ENCODE measurements at regions not wholly inside any gene's neighbourhood (a gene's known extent, or its start where the extent isn't known, plus 50 kb on each side); places are given as distances from the start of the nearest gene placed in this dataset.

DNA sequence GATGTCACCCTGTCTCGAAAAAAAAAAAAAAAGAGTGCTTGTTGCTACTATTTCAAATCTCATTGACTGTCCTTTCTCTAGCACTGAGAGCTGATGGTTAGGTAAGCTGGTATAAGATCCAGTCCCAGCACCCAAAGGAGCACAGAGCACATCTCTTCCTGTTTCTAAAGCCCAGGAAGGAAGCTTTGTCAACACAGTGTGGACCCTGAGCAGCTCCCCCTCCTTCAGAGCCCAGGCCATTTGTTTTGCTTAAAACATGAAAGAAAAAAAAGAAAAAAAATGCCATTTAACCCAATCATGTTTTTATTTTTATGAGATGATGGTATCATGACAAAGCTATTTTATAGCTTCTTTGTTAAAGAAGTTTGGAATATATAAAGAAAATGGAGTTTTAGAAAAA lies 184.1 kb upstream of the DUSP10 start:
- H3K27me3 ChIP-seq (replicated peaks; ENCODE audit: insufficient read depth) = no peaks in the 10 kb centered on the region
- no peak overlapping the region for H3K27ac ChIP-seq
- intact Hi-C loops (cut with DNase I) = no loop called here
- H3K4me1 ChIP-seq (replicated peaks) = no peaks in the 10 kb centered on the region
- TF ChIP-seq POLR2AphosphoS5 (IDR thresholded peaks at IDR 0.05) = no peak
- TF ChIP-seq POLR2A (IDR thresholded peaks at IDR 0.05) = no peak
- TF ChIP-seq, protein P1, sequence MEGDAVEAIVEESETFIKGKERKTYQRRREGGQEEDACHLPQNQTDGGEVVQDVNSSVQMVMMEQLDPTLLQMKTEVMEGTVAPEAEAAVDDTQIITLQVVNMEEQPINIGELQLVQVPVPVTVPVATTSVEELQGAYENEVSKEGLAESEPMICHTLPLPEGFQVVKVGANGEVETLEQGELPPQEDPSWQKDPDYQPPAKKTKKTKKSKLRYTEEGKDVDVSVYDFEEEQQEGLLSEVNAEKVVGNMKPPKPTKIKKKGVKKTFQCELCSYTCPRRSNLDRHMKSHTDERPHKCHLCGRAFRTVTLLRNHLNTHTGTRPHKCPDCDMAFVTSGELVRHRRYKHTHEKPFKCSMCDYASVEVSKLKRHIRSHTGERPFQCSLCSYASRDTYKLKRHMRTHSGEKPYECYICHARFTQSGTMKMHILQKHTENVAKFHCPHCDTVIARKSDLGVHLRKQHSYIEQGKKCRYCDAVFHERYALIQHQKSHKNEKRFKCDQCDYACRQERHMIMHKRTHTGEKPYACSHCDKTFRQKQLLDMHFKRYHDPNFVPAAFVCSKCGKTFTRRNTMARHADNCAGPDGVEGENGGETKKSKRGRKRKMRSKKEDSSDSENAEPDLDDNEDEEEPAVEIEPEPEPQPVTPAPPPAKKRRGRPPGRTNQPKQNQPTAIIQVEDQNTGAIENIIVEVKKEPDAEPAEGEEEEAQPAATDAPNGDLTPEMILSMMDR (IDR thresholded peaks at IDR 0.05) = no peak
- H3K9me3 ChIP-seq = no peaks in the 10 kb centered on the region
- no peaks in the 10 kb centered on the region for H3K36me3 ChIP-seq
- 64% methylated on average over 1 of the region's 1 CpG for WGBS
- no peak overlapping the region for H3K4me3 ChIP-seq
- no peak for DNase-seq (ENCODE audit: low spot score)

DNA sequence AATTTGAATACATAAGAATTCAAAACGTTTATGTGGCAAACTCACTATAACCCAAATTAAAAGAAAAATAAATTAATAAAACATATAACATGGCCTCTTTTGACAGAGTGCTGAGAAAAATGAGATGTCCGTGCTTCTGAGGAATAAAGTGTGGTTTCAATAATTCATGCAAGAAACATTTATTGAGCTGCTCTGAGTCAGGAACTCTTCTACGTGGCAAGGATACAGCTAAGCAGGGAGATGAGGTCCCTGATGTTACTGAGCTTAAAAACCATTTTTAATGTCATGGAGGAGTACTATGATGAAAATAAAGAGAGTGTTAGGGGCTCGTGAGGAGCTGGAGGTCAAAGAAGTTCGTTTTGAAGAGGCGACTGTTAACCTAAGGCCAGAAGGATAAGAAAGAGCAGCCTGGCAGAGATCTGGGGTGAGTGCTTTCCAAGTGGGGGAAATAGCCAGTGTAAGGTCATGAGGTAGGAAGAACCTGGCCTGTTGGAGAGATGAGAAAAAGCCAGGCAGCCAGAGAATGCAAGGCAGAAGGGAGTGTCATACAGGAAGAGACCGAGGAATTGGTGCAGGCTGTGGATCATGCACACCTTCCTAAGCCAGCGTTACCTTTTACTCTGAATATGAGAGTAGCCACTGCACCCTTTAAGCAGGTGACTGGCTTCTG lies 182.2 kb upstream of the DUSP10 start:
- intact Hi-C loops (cut with DNase I) = no loop called here
- Histone ChIP-seq H3K27ac (no peak overlapping the region), H3K27me3 (replicated peaks; ENCODE audit: insufficient read depth) (no peaks in the 10 kb centered on the region), H3K4me3 (no peak overlapping the region), H3K9me3 (no peaks in the 10 kb centered on the region), H3K36me3 (no peaks in the 10 kb centered on the region), H3K4me1 (replicated peaks) (no peaks in the 10 kb centered on the region)
- no peak for DNase-seq (ENCODE audit: low spot score)
- TF ChIP-seq POLR2A (IDR thresholded peaks at IDR 0.05) (no peak), POLR2AphosphoS5 (IDR thresholded peaks at IDR 0.05) (no peak)
- TF ChIP-seq, protein P1 (IDR thresholded peaks at IDR 0.05) = no peak
- WGBS = 84% methylated on average over 8 of the region's 8 CpGs

DNA sequence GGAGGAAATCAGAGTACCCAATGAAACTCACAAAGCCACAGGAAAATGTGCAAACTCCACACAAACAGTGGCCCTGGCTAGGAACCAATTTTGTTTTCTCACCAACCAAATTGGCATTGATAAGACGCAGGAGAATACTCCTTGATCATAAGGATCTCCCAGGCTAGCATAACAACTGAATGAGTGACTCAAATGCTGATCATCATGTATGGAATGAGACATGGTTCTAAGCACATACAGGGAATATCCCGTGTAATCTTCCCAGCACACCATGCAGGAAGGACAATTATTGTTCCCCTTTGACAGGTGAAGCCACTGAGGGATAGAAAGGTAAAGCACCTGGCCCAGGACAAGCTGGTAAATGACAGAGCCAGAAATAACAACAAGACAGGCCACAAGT lies 180.0 kb upstream of the DUSP10 start:
- intact Hi-C loops (cut with DNase I) = no loop called here

DNA sequence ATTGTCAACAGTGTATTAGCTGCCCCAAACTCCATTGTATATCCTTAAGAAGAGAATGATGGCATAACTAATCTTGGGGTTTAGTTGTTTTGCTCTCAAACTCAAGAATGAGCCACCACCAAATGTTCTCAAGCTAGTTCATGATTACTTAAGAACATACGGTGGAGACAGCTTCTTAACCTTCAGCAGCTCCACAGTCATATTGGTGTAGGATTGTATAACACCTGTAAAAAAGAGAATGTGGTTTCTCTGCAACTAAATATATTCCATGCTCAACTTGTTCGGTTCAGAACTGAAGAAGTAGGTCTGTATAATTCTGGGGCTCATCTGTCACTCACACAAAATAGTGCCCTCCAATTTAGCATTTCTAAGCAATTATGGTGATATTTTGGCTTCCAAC lies 177.9 kb upstream of the DUSP10 start:
- no peaks in the 10 kb centered on the region for H3K36me3 ChIP-seq
- intact Hi-C loops (cut with DNase I) = no loop called here
- 77% methylated on average over 2 of the region's 2 CpGs for WGBS

More for the DNA sequence above, 180.0 kb upstream of the DUSP10 start:
- no peak overlapping the region for H3K27ac ChIP-seq
- H3K27me3 ChIP-seq (replicated peaks; ENCODE audit: insufficient read depth) = no peaks in the 10 kb centered on the region
- TF ChIP-seq, protein P1 (IDR thresholded peaks at IDR 0.05) = no peak
- TF ChIP-seq POLR2A (IDR thresholded peaks at IDR 0.05) = no peak
- TF ChIP-seq POLR2AphosphoS5 (IDR thresholded peaks at IDR 0.05) = no peak
- WGBS = 86% methylated on average over 2 of the region's 2 CpGs
- no peaks in the 10 kb centered on the region for H3K4me1 ChIP-seq (replicated peaks)
- H3K4me3 ChIP-seq = no peak overlapping the region
- no peak for DNase-seq (ENCODE audit: low spot score)
- H3K9me3 ChIP-seq = no peaks in the 10 kb centered on the region
- H3K36me3 ChIP-seq = no peaks in the 10 kb centered on the region

More for the DNA sequence above, 177.9 kb upstream of the DUSP10 start:
- H3K9me3 ChIP-seq = no peaks in the 10 kb centered on the region
- H3K4me3 ChIP-seq = no peak overlapping the region
- no peak for DNase-seq (ENCODE audit: low spot score)
- no peaks in the 10 kb centered on the region for H3K27me3 ChIP-seq (replicated peaks; ENCODE audit: insufficient read depth)
- TF ChIP-seq, protein P1 (IDR thresholded peaks at IDR 0.05) = no peak
- TF ChIP-seq POLR2A (IDR thresholded peaks at IDR 0.05) (no peak), POLR2AphosphoS5 (IDR thresholded peaks at IDR 0.05) (no peak)
- no peaks in the 10 kb centered on the region for H3K4me1 ChIP-seq (replicated peaks)
- H3K27ac ChIP-seq = no peak overlapping the region

All from prostate gland (tissue), 2 donors.